ENCODE measurements at regions not wholly inside any gene's neighbourhood (a gene's known extent, or its start where the extent isn't known, plus 50 kb on each side); places are given as distances from the start of the nearest gene placed in this dataset.

GRCh38 chr22:19620742-19621371 lies 93.4 kb upstream of the SEPTIN5 start:
- ChIA-PET CTCF (no interaction called here), POLR2A (no interaction called here)
- TF ChIP-seq ARNT (IDR thresholded peaks at IDR 0.05) (no peak), ELF4 (IDR thresholded peaks at IDR 0.05) (no peak), SP1 (IDR thresholded peaks at IDR 0.05) (no peak), TARDBP (IDR thresholded peaks at IDR 0.05) (no peak), LEF1 (IDR thresholded peaks at IDR 0.05; ENCODE audit: borderline replicate concordance) (no peak), PKNOX1 (IDR thresholded peaks at IDR 0.05) (no peak), SUZ12 (IDR thresholded peaks at IDR 0.05) (no peak), FOXA1 (IDR thresholded peaks at IDR 0.05) (no peak), ZNF384 (IDR thresholded peaks at IDR 0.05) (no peak), CTBP1 (IDR thresholded peaks at IDR 0.05; ENCODE audit: borderline replicate concordance) (no peak), NFRKB (IDR thresholded peaks at IDR 0.05) (no peak), HDGF (IDR thresholded peaks at IDR 0.05; ENCODE audit: borderline replicate concordance) (no peak), BHLHE40 (IDR thresholded peaks at IDR 0.05; ENCODE audit: borderline replicate concordance) (no peak)
- no peak for DNase-seq (ENCODE audit: extremely low spot score)

GRCh38 chr22:19621373-19622060 lies 92.8 kb upstream of the SEPTIN5 start:
- DNase-seq (ENCODE audit: extremely low spot score): no peak
- no peak for TF ChIP-seq ZNF384 (IDR thresholded peaks at IDR 0.05)
- no peak for TF ChIP-seq ARNT (IDR thresholded peaks at IDR 0.05)
- TF ChIP-seq FOXK2 (IDR thresholded peaks at IDR 0.05): no peak
- TF ChIP-seq TARDBP (IDR thresholded peaks at IDR 0.05): no peak
- no peak for TF ChIP-seq PKNOX1 (IDR thresholded peaks at IDR 0.05)
- TF ChIP-seq NFRKB (IDR thresholded peaks at IDR 0.05): no peak
- no peak for TF ChIP-seq LEF1 (IDR thresholded peaks at IDR 0.05; ENCODE audit: borderline replicate concordance)
- no peak for TF ChIP-seq ELF4 (IDR thresholded peaks at IDR 0.05)
- TF ChIP-seq CTBP1 (IDR thresholded peaks at IDR 0.05; ENCODE audit: borderline replicate concordance): no peak
- no peak for TF ChIP-seq SUZ12 (IDR thresholded peaks at IDR 0.05)
- CTCF ChIA-PET: no interaction called here
- POLR2A ChIA-PET: no interaction called here

- CTCF ChIA-PET: no interaction called here
- TF ChIP-seq NFRKB (IDR thresholded peaks at IDR 0.05) (no peak), BHLHE40 (IDR thresholded peaks at IDR 0.05; ENCODE audit: borderline replicate concordance) (no peak), SUZ12 (IDR thresholded peaks at IDR 0.05) (no peak), ELF4 (IDR thresholded peaks at IDR 0.05) (no peak), CTBP1 (IDR thresholded peaks at IDR 0.05; ENCODE audit: borderline replicate concordance) (no peak), SP1 (IDR thresholded peaks at IDR 0.05) (no peak), PKNOX1 (IDR thresholded peaks at IDR 0.05) (no peak), FOXM1 (IDR thresholded peaks at IDR 0.05; ENCODE audit: borderline replicate concordance) (no peak), HDGF (IDR thresholded peaks at IDR 0.05; ENCODE audit: borderline replicate concordance) (no peak)
- POLR2A ChIA-PET: no interaction called here
- no peak for DNase-seq (ENCODE audit: extremely low spot score)
These were observed 92.3 kb upstream of the SEPTIN5 start for GRCh38 chr22:19622061-19622441.

- DNase-seq (ENCODE audit: extremely low spot score): no peak
- no peak for TF ChIP-seq L3MBTL2 (conservative IDR thresholded peaks at IDR 0.05)
- no peak for TF ChIP-seq FOXM1 (IDR thresholded peaks at IDR 0.05; ENCODE audit: borderline replicate concordance)
- no peak for TF ChIP-seq ZNF384 (IDR thresholded peaks at IDR 0.05)
- no peak for TF ChIP-seq FOXK2 (IDR thresholded peaks at IDR 0.05)
- TF ChIP-seq FOXA1 (IDR thresholded peaks at IDR 0.05): no peak
- ChIA-PET POLR2A (no interaction called here), CTCF (no interaction called here)
These were observed 88.8 kb upstream of the SEPTIN5 start for GRCh38 chr22:19625331-19626041.

- TF ChIP-seq TARDBP (IDR thresholded peaks at IDR 0.05) (no peak), ARNT (IDR thresholded peaks at IDR 0.05) (no peak), LEF1 (IDR thresholded peaks at IDR 0.05; ENCODE audit: borderline replicate concordance) (no peak), FOXA1 (IDR thresholded peaks at IDR 0.05) (no peak), SUZ12 (IDR thresholded peaks at IDR 0.05) (no peak), ELF4 (IDR thresholded peaks at IDR 0.05) (no peak), HDGF (IDR thresholded peaks at IDR 0.05; ENCODE audit: borderline replicate concordance) (no peak), L3MBTL2 (conservative IDR thresholded peaks at IDR 0.05) (no peak)
- DNase-seq (ENCODE audit: extremely low spot score): no peak
- CTCF ChIA-PET: no interaction called here
- POLR2A ChIA-PET: no interaction called here
These were observed 88.2 kb upstream of the SEPTIN5 start for GRCh38 chr22:19626042-19626587.

- CTCF ChIA-PET: no interaction called here
- no peak for TF ChIP-seq NFRKB (IDR thresholded peaks at IDR 0.05)
- no peak for TF ChIP-seq SP1 (IDR thresholded peaks at IDR 0.05)
- no peak for TF ChIP-seq TARDBP (IDR thresholded peaks at IDR 0.05)
- TF ChIP-seq FOXK2 (IDR thresholded peaks at IDR 0.05): no peak
- TF ChIP-seq ARNT (IDR thresholded peaks at IDR 0.05): no peak
- TF ChIP-seq LEF1 (IDR thresholded peaks at IDR 0.05; ENCODE audit: borderline replicate concordance): no peak
- TF ChIP-seq BHLHE40 (IDR thresholded peaks at IDR 0.05; ENCODE audit: borderline replicate concordance): no peak
- TF ChIP-seq ELF4 (IDR thresholded peaks at IDR 0.05): no peak
- TF ChIP-seq FOXA1 (IDR thresholded peaks at IDR 0.05): no peak
- TF ChIP-seq SUZ12 (IDR thresholded peaks at IDR 0.05): no peak
- TF ChIP-seq PKNOX1 (IDR thresholded peaks at IDR 0.05): no peak
- TF ChIP-seq ZNF384 (IDR thresholded peaks at IDR 0.05): no peak
- TF ChIP-seq L3MBTL2 (conservative IDR thresholded peaks at IDR 0.05): no peak
- no peak for TF ChIP-seq FOXM1 (IDR thresholded peaks at IDR 0.05; ENCODE audit: borderline replicate concordance)
- POLR2A ChIA-PET: interaction anchor here (0.7 kb wide), 1 partner anchor 97 kb away, joined by 3 read pairs; no protein-coding TSS in a partner anchor
These were observed 87.6 kb upstream of the SEPTIN5 start for GRCh38 chr22:19626666-19627065.

More at GRCh38 chr22:19626666-19627065, 87.6 kb upstream of the SEPTIN5 start:
- no peak for DNase-seq (ENCODE audit: extremely low spot score)

Measured in HEK293T (cell line).